WTC11 (cell line): ENCODE measurements at regions not wholly inside any gene's neighbourhood (a gene's known extent, or its start where the extent isn't known, plus 50 kb on each side); places are given as distances from the start of the nearest gene placed in this dataset.

ENCODE experiments used
- E2F4 ChIP-seq: sonication (generic); formaldehyde crosslinking; IDR thresholded peaks from 2 replicates; pipeline ENCODE4 v1.8.1; 2022; ENCODE audit warnings: low read depth, mild to moderate bottlenecking, moderate library complexity, missing genetic modification reagents, borderline replicate concordance
- IRF2 ChIP-seq: sonication (generic); formaldehyde crosslinking; IDR thresholded peaks from 2 replicates; pipeline ENCODE4 v1.8.0; 2022; ENCODE audit warnings: low read depth, missing genetic modification reagents, borderline replicate concordance
- SP1 ChIP-seq: sonication (generic); formaldehyde crosslinking; conservative IDR thresholded peaks from 2 replicates; pipeline ENCODE4 v1.8.1; 2022; ENCODE audit warnings: missing genetic modification reagents
- ZNF121 ChIP-seq: sonication (generic); formaldehyde crosslinking; IDR thresholded peaks from 2 replicates; pipeline ENCODE4 v1.8.0; 2023; ENCODE audit warnings: missing genetic modification reagents
- ZNF416 ChIP-seq: fragments of 250-450 bp; sonication (Bioruptor Pico); IDR thresholded peaks from 2 replicates; pipeline ENCODE4 v1.9.0; 2021; ENCODE audit warnings: mild to moderate bottlenecking, inconsistent platforms
- TF ChIP-seq, protein P1 (sequence below): fragments of 200-600 bp; IDR thresholded peaks from 2 replicates; pipeline ENCODE4 v1.8.0; 2022; ENCODE audit warnings: antibody characterized with exemption
- TF ChIP-seq, protein P2 (sequence below): sonication (generic); formaldehyde crosslinking; conservative IDR thresholded peaks from 2 replicates; pipeline ENCODE4 v1.8.1; 2022; ENCODE audit warnings: mild to moderate bottlenecking, missing genetic modification reagents
- TF ChIP-seq, protein P3 (sequence below): sonication (generic); formaldehyde crosslinking; IDR thresholded peaks from 2 replicates; pipeline ENCODE4 v1.8.0; 2022; ENCODE audit warnings: mild to moderate bottlenecking, missing genetic modification reagents
- TF ChIP-seq, protein P4 (sequence below): sonication (generic); formaldehyde crosslinking; IDR thresholded peaks from 2 replicates; pipeline ENCODE4 v1.8.1; 2022; ENCODE audit warnings: low read depth, missing genetic modification reagents, borderline replicate concordance

- TF ChIP-seq SP1 (CRISPR knock-in tag) (no peak), ZNF416 (no peak), ZNF121 (CRISPR knock-in tag) (no peak), E2F4 (CRISPR knock-in tag) (no peak), IRF2 (CRISPR knock-in tag) (no peak)
- TF ChIP-seq, protein P1, sequence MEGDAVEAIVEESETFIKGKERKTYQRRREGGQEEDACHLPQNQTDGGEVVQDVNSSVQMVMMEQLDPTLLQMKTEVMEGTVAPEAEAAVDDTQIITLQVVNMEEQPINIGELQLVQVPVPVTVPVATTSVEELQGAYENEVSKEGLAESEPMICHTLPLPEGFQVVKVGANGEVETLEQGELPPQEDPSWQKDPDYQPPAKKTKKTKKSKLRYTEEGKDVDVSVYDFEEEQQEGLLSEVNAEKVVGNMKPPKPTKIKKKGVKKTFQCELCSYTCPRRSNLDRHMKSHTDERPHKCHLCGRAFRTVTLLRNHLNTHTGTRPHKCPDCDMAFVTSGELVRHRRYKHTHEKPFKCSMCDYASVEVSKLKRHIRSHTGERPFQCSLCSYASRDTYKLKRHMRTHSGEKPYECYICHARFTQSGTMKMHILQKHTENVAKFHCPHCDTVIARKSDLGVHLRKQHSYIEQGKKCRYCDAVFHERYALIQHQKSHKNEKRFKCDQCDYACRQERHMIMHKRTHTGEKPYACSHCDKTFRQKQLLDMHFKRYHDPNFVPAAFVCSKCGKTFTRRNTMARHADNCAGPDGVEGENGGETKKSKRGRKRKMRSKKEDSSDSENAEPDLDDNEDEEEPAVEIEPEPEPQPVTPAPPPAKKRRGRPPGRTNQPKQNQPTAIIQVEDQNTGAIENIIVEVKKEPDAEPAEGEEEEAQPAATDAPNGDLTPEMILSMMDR: no peak
- TF ChIP-seq, protein P2, sequence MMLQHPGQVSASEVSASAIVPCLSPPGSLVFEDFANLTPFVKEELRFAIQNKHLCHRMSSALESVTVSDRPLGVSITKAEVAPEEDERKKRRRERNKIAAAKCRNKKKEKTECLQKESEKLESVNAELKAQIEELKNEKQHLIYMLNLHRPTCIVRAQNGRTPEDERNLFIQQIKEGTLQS: no peak
- TF ChIP-seq, protein P3, sequence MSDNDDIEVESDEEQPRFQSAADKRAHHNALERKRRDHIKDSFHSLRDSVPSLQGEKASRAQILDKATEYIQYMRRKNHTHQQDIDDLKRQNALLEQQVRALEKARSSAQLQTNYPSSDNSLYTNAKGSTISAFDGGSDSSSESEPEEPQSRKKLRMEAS (CRISPR knock-in tag): no peak
- TF ChIP-seq, protein P4, sequence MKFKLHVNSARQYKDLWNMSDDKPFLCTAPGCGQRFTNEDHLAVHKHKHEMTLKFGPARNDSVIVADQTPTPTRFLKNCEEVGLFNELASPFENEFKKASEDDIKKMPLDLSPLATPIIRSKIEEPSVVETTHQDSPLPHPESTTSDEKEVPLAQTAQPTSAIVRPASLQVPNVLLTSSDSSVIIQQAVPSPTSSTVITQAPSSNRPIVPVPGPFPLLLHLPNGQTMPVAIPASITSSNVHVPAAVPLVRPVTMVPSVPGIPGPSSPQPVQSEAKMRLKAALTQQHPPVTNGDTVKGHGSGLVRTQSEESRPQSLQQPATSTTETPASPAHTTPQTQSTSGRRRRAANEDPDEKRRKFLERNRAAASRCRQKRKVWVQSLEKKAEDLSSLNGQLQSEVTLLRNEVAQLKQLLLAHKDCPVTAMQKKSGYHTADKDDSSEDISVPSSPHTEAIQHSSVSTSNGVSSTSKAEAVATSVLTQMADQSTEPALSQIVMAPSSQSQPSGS: no peak
Measured at GRCh38 chr13:78033509-78033908, 114.9 kb upstream of the EDNRB start.
